ENCODE measurements at regions not wholly inside any gene's neighbourhood (a gene's known extent, or its start where the extent isn't known, plus 50 kb on each side); places are given as distances from the start of the nearest gene placed in this dataset.

- Histone ChIP-seq H3K27ac (replicated peaks) (no peak overlapping the region), H3K27me3 (ENCODE audit: insufficient read depth, poor library complexity, severe bottlenecking) (no peaks in the 10 kb centered on the region), H3K4me3 (replicated peaks; ENCODE audit: insufficient read depth, low read length) (no peak overlapping the region)
- TF ChIP-seq POLR2AphosphoS5 (IDR thresholded peaks at IDR 0.05; ENCODE audit: low read depth) (no peak), GABPA (IDR thresholded peaks at IDR 0.05; ENCODE audit: low read depth) (no peak), REST (IDR thresholded peaks at IDR 0.05; ENCODE audit: insufficient replicate concordance, low read depth) (no peak), SPI1 (IDR thresholded peaks at IDR 0.05; ENCODE audit: borderline replicate concordance, low read depth) (no peak), CTCF (IDR thresholded peaks at IDR 0.05; ENCODE audit: insufficient read depth, low read length) (no peak)
- DNase-seq (ENCODE audit: low read depth in 1 of 2, low spot score in 1 of 2): no peak
These were observed 1070.9 kb downstream of the STIM2 start for GRCh38 chr4:27931584-27931983.

- no peak overlapping the region for H3K4me3 ChIP-seq (replicated peaks; ENCODE audit: insufficient read depth, low read length)
- no peak for TF ChIP-seq CTCF (IDR thresholded peaks at IDR 0.05; ENCODE audit: insufficient read depth, low read length)
- TF ChIP-seq GABPA (IDR thresholded peaks at IDR 0.05; ENCODE audit: low read depth): no peak
- no peak for TF ChIP-seq REST (IDR thresholded peaks at IDR 0.05; ENCODE audit: insufficient replicate concordance, low read depth)
- no peak for TF ChIP-seq POLR2AphosphoS5 (IDR thresholded peaks at IDR 0.05; ENCODE audit: low read depth)
- TF ChIP-seq SPI1 (IDR thresholded peaks at IDR 0.05; ENCODE audit: borderline replicate concordance, low read depth): no peak
- no peak for DNase-seq (ENCODE audit: low read depth in 1 of 2, low spot score in 1 of 2)
- H3K27me3 ChIP-seq (ENCODE audit: insufficient read depth, poor library complexity, severe bottlenecking): no peaks in the 10 kb centered on the region
- H3K27ac ChIP-seq (replicated peaks): no peak overlapping the region
These were observed 1074.2 kb downstream of the STIM2 start for GRCh38 chr4:27934871-27935270.

GRCh38 chr4:27946799-27947198, 1086.2 kb downstream of the STIM2 start:
- Histone ChIP-seq H3K27ac (replicated peaks) (no peak overlapping the region), H3K4me3 (replicated peaks; ENCODE audit: insufficient read depth, low read length) (no peak overlapping the region), H3K27me3 (ENCODE audit: insufficient read depth, poor library complexity, severe bottlenecking) (no peaks in the 10 kb centered on the region)
- no peak for DNase-seq (ENCODE audit: low read depth in 1 of 2, low spot score in 1 of 2)
- TF ChIP-seq SPI1 (IDR thresholded peaks at IDR 0.05; ENCODE audit: borderline replicate concordance, low read depth) (no peak), CTCF (IDR thresholded peaks at IDR 0.05; ENCODE audit: insufficient read depth, low read length) (no peak), REST (IDR thresholded peaks at IDR 0.05; ENCODE audit: insufficient replicate concordance, low read depth) (no peak), GABPA (IDR thresholded peaks at IDR 0.05; ENCODE audit: low read depth) (no peak), POLR2AphosphoS5 (IDR thresholded peaks at IDR 0.05; ENCODE audit: low read depth) (no peak)

All from HL-60 (cell line).